HG03432 (cell line): ENCODE measurements at regions not wholly inside any gene's neighbourhood (a gene's known extent, or its start where the extent isn't known, plus 50 kb on each side); places are given as distances from the start of the nearest gene placed in this dataset.
A peak's percentile ranks its signal among the peaks of the same experiment; 100 is the strongest.
"Not testable (repeated sequence)": the region's sequence is repeated elsewhere in the genome, so short reads cannot be mapped to it uniquely, and the experiment has no call there.

Experiments
- ATAC-seq: cut with Tn5 transposase; IDR thresholded peaks from one replicate; pipeline ENCODE4 v1.9.1; 2021; ENCODE audit warnings: mild to moderate bottlenecking, moderate library complexity; ENCODE audit not compliant: unreplicated experiment

GRCh38 chr4:71841336-71841735, 57.5 kb upstream of the GC start:
- no peak for ATAC-seq

DNA sequence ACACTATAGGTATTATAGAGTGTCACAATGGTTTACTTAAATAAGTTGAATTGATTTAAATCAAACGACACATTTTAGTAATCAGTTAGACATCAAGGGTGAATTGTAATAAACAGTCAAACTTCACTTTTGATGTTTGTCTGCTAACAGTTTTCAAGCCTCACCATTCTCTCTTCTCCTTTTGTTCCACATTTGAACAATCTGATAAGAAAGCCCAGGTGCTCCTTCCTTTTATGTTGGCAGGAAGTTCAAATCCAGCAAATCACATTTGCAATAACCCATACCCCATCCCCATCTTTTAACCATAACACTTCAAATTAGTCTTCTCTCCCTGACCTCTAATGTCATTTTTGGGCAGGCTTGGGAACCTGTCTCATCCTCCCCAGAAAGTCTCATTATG, 63.4 kb upstream of the GC start:
- ATAC-seq = no peak

- ATAC-seq = no peak
Measured at GRCh38 chr4:71855944-71856343, 72.1 kb upstream of the GC start.

DNA sequence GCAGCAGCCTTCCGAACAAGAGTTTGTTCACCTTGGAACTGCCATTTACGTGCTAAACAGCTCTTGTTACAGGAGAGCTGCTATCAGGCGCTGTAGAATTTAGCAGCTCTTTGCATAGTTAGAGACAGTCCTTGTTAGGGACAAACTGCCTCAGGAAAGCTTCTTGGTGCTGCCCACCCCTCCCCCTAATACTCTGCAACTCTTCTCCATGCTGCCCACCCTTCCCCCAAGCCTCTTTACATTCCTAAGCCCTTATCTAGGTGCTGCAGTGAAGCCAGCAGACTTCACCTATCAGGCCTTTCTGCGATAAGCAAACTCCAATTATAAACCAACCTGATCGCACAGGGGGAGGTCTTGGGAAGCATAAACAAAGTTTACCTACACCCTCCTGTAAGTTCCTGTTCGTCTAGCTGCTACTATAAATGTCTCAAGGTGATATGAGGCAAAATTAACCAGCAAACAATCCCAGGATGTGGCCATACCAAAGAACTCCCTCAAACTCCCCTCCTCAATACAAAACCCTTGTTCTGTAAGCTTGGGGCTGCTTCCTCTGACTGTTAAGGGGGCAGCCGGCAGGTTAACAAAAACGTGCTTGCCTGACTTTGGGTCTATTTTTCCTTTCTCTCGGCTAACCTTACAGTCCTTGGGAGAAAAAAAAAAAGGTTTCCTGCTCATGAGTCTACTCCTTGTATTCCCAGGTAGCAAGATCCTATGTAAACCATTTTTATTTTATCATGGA, 74.0 kb upstream of the GC start:
- ATAC-seq = no peak

DNA sequence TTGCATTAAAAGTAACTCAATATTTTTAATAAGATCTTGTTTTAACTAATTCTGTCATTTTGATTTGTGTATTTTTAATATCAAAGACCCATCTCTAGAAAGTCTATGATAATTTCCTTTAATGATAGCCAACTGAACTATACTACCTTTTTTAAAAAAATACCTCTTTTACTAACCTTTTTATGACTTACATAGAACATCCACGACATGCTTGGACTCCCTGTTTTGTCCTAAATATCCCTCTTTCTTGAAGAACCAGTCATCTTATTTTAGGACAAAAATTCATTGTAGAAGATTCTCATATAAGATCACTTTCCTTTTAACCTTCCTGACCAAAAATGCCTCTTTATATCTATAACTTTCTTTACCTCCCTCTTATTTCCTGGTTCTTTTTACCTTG, 76.8 kb upstream of the GC start:
- no peak for ATAC-seq

DNA sequence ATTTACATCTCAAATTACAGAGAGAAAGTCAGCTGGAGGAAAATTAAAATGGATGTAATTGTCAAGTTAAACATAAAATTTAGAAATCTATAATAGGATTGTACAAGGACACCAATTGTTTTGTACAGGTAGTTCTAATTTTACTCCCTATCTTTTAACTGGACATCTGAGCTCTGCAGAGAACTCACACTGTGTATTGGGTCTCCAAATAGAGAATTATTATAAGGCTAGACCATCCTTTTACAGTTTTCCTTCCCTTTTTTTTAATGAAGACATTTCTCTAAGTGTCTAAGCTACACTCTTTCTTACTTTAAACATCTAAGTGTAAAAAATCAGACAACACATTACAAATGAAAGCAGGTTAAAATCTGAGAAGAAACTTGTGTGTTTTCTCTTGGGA, 78.4 kb upstream of the GC start:
- ATAC-seq = no peak

DNA sequence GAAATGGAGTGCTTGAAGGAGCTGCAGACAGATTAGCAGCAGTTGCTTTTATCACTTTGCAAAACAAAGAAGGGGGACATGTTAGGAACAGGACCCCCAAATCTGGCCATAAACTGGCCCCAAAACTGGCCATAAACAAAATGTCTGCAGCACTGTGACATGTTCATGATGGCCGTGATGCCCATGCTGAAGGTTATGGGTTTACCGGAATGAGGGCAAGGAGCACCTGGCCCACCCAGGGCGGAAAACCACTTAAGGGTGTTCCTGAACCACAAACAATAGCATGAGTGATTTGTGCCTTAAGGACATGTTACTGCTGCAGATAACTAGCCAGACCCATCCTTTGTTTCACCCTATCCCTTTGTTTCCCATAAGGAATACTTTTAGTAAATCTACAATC, 79.6 kb upstream of the GC start:
- ATAC-seq = no peak

DNA sequence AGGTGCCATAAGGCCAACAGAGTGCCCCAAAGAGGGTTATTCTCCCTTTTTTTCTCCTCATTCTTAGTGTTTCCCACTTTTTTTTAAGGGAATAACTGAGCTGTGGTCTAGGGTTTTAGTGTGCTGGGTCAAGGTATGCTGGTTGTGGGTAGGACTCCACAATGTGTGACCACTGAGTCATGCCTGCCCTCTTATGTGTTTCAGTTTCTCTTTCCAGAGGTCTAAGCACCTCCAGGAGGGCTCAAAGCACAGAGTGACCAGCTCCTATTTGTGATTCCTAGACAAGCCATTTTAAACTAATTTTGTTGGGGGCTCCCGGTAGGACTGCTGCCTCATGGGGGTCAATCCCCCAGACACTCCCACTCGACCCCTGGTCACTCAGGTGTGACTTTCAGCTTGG, 80.5 kb upstream of the GC start:
- no peak for ATAC-seq

DNA sequence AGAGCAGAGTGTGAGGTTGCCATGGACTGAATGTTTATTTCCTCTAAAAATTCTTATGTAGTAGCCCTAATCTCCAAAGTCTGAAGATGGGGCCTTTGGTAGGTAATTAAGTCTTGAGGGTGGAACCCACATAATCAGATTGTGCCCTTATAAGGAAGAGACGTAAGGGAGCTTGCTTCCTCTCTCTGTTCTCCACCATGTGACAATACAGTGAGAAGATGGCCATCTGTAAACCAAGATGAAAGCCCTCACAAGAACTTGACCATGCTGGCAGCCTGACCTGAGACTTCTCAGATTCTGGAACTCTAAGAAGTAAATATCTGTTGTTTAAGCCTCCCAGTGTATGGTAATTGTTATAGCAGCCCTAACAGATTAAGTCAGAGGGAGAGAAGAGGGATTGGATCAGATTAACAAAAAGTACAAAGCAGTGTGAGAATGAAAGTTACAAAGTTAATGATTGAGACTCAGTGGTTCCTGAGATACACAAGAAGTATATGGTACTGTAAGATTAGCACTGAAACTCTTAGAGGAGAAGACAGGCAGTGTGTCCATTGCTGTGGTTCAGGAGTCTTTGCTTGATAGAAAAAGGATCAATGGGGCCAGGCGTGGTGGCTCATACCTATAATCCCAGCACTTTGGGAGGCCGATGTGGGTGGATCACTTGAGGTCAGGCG, 82.5 kb upstream of the GC start:
- no peak for ATAC-seq

DNA sequence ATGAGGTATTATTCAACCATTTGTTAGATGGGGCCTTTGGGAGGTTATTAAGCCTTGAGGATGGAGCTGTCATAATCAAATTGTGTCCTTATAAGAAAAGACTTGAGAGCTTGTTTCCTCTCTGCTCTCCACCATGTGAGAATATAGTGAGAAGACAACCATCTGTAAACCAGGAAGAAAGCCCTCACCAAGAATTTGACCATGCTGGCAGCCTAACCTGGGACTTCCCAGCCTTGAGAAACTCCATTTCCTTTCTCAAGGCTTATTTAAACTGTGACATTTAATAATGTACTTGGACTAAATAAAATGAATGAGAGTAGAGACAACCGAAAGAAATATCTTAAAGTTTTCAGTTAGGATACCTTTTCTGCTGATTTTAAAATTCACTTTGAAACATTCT, 83.7 kb upstream of the GC start:
- no peak for ATAC-seq

- ATAC-seq = no peak
Measured at GRCh38 chr4:71870456-71870855, 86.6 kb upstream of the GC start.

- ATAC-seq = no peak
Measured at GRCh38 chr4:71872221-71872620, 88.3 kb upstream of the GC start.

- ATAC-seq = no peak
Measured at GRCh38 chr4:71872767-71873415, 89.0 kb upstream of the GC start.

GRCh38 chr4:71878376-71878775, 94.5 kb upstream of the GC start:
- no peak for ATAC-seq

DNA sequence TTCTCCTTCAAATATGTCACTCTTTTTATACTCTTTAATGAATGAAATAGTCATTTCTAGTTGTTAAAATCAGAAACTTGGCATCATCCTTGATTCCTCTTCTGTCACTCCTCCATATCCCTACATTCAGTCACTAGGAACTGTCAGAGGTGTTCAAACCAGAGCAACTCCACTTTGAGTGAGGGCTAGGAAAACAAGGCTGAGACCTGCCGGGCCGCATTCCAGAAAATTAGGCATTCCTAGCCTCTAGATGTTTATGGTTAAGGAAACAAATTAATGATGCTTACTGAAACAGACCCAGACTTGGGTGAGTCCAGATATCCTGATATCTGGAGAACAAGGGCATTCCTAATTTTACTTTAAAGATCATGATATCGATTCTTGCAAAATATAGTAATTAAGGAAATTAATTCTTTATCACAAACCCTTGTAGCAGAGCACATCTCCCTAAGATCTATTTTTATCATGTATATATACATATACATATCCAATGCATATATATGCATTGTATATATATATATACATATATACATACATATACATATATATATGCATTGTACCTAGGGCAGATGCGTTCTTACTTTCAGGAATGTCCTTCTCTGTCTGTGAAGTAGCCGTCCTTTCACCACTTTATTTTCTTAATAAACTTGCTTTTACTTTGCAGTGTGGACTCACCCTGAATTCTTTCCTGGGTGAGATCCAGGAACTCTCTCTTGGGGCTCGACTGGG, 98.4 kb upstream of the GC start:
- ATAC-seq = no peak

DNA sequence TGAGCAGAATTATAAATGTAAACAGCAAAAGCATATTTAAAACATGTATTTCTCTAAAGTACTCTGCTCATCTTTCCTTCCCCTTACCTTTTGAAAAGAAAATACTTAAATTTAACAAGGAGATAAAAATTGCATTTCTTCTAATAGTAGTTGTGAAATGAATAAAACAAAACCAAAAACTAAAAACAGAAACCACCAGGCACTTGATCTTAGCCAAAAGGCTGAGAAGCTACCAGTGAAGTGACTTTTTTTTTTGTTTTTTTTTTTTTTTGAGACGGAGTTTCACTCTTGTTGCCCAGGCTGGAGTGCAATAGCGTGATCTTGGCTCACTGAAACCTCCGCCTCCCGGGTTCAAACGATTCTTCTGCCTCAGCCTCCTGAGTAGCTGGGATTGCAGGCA, 116.5 kb upstream of the GC start:
- ATAC-seq = peak; percentile 84

GRCh38 chr4:71905594-71905993, 121.7 kb upstream of the GC start:
- ATAC-seq = not testable (repeated sequence)

GRCh38 chr4:71906096-71906495, 122.2 kb upstream of the GC start:
- no peak for ATAC-seq

- no peak for ATAC-seq
Measured at GRCh38 chr4:71907071-71907470, 123.2 kb upstream of the GC start.

DNA sequence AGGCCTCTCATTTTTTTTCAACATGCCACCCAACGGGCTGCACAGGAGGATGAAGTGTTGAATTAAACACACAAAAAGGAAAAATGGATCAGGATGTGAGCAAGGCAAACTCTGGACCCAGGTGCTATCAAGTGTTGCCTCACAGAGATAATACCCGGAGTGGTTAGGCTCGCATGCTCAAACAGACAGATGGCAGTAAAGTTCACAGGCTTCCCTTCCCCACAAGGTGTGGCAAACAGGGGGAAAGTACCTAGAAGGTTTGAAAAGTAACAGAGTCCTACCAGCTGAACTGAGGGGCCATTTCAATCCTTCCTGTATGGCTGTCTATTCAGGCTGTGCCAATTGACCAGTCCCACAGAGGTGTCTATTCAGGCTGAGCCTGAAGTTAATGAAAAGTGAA, 123.9 kb upstream of the GC start:
- ATAC-seq = peak; percentile 91

- no peak for ATAC-seq
Measured at GRCh38 chr4:71913275-71913674, 118.5 kb upstream of the NPFFR2 start.

GRCh38 chr4:71923070-71923469, 108.7 kb upstream of the NPFFR2 start:
- ATAC-seq = no peak
